ENCODE measurements at regions not wholly inside any gene's neighbourhood (a gene's known extent, or its start where the extent isn't known, plus 50 kb on each side); places are given as distances from the start of the nearest gene placed in this dataset.

DNA sequence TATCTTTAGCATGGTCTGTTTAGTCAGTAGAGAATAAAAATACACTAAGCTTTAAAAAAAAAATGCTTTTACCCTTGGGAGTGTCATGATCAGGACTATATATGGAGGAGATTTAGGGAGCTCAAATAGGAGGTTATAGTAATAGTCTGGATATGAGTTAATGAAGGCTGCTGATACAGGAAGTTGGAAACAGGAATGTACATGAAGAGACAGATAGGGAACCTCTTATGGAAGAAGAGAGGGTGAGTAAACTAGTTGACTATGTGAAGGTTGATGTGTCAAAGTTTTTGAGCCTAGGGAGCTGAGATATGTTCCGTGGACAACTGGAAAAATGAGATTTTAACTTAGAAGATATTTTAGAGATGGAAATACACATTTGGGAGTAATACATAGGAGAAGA lies 472.0 kb upstream of the FZD8 start:
- DNase-seq (ENCODE audit: low spot score): no peak

DNA sequence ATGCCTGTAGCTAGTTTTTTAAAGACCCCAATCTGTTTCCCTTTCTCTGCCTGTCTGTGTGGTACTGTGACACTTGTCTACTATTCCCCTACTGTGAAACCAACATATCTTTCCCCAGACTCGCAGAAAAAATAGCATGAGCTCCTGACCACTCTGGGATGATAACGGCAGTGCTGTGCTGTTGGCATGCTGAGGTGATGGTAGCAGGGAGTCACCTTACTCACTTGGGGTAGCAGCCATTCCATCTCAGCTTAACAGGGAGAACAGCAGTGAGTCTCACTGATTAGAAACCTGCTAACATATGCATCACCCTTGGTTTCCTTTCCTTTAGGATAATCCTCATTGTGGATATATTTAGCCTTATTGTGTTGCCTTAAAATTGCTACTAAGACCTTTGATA lies 469.6 kb upstream of the FZD8 start:
- no peak for DNase-seq (ENCODE audit: low spot score)

DNA sequence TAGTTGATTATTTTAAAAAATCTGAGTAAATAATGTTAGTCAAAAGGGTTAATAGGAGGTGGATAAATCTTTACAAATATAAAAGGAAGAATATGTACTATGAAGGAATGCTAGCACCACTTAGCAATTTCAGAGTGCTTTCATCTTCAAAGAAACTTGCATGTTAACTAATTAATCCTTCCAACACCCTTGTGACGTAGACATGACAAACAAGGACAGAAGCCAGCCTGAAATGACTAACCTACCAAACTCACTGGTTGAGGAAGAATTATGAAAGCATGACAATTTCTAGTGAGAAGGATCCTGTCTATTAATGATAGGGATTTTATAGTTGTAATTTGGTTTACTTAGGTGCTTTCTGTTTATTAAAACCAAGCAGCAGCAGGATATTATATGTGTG lies 468.0 kb upstream of the FZD8 start:
- no peak for DNase-seq (ENCODE audit: low spot score)

DNA sequence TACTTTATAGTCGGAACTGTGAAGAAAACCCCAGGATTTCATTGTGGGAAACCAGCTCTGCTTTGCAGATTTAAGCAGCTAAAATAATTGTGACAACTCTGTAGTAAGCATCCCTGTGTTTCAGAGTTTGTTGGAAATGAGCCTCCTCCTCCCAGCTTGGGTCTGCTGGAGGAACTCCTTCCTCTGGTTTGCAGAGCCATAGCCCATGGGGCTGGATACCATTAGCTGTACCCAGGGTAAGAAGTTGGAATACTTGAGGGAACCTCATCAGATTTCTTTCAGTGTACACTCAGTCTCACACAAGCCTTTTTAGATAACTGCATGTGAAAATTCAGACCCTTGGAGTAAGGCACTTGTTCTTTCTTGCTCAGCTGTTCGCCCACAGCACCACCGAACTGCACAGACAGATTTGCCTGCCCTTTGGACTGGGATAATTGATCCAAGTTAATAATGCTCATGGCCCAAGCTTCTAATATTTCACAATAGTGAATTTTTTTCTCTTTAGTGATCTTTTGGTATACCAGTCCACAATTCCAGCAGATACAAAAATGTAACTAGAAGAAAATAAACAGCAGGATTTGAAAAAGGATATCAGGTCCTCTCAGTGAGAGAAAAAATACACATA lies 467.4 kb upstream of the FZD8 start:
- no peak for DNase-seq (ENCODE audit: low spot score)

DNA sequence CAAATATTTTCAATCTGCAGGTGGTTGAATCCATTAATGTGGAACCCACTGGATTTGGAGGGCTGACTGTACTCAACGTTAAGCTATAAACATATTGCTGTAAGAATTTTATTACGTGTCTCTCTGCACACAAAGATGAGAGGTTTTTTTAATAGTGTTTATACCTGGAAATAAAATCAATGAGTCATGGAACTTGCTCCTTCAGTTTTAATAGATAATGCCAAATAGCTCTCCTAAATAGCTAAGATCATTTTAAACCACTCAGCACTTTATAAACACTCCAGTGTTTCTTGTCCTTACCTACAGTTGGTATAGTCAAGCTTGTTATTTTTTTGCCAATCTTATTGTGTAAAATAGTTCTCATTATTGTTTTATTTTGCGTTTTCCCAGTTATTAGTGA lies 455.6 kb upstream of the FZD8 start:
- no peak for DNase-seq (ENCODE audit: low spot score)

- DNase-seq (ENCODE audit: low spot score): no peak
Measured at GRCh38 chr10:36096576-36096975, 454.5 kb upstream of the FZD8 start.

DNA sequence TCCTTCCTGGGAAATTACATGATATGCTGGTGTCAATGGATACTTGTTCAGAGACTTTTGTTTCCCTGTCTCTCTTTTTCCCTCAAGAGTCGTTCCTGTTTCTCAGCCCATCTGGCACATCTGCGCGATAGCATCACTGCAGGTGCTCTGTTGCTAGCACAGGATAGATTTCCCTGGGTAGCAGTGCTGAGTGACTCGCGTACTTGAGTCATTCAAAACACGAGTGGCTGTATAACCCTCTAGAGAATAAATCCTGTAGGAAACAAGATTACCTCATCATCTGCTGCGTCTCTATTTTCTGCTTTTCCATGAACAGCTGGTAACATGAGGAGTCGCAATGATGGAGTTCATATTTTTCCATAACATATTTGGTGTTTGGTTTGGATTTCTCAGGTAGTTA lies 452.0 kb upstream of the FZD8 start:
- no peak for DNase-seq (ENCODE audit: low spot score)

- DNase-seq (ENCODE audit: low spot score): no peak
Measured at GRCh38 chr10:36092116-36092515, 450.0 kb upstream of the FZD8 start.

GRCh38 chr10:36091007-36091406 lies 448.9 kb upstream of the FZD8 start:
- no peak for DNase-seq (ENCODE audit: low spot score)

DNA sequence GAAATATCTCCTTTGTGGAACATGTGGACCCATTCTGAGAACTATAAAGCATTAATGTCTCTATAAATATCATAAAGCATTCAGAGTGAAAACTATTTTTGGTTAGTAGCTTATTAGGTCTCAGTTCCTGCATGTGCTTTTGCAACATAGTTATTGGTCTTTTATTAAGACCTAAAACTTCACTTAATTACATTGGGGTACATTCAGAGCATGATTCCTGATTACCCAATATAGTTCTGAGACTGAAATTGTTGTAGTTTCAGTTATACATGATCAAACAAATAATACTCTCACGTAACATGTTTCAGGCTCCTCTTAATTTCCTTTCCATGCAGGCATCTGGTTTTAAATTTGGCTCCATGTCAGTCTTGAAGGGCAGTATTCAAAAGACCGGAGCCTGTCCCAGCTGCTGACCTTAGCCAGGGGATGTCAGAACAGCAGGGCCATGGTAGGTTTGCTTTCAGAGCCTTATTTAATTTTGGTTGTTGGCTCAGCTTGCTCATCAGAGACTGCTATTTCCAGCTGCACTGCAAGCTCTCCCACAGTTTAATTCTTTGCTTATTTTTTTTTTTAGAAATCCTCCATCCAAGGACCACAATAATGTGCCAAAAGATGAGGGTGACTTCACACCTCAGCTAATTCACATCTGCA lies 447.8 kb upstream of the FZD8 start:
- no peak for DNase-seq (ENCODE audit: low spot score)

- no peak for DNase-seq (ENCODE audit: low spot score)
Measured at GRCh38 chr10:36087006-36088005, 445.2 kb upstream of the FZD8 start.

DNA sequence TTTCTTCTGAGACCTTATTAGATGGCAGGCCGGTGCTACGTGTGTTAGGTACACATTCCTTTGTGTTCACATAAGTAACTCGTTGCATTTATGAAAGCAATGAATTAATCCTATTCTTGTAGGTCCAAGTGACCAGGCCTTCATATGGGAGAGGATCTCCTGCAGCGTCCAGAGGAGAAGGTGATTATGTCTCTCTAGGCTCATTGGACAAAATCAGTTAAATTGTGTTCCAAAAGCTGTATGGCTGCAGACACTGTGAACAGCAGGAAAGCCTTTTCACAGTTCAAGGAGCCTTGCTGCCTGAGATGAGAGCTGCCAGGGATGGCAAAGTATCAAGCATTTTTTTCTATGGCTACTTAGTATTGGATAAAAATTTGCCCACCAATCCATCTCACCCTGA lies 433.1 kb upstream of the FZD8 start:
- DNase-seq (ENCODE audit: low spot score): no peak

GRCh38 chr10:36073796-36074345 lies 431.8 kb upstream of the FZD8 start:
- DNase-seq (ENCODE audit: low spot score): no peak

GRCh38 chr10:36068542-36068941 lies 426.4 kb upstream of the FZD8 start:
- DNase-seq (ENCODE audit: low spot score): no peak

DNA sequence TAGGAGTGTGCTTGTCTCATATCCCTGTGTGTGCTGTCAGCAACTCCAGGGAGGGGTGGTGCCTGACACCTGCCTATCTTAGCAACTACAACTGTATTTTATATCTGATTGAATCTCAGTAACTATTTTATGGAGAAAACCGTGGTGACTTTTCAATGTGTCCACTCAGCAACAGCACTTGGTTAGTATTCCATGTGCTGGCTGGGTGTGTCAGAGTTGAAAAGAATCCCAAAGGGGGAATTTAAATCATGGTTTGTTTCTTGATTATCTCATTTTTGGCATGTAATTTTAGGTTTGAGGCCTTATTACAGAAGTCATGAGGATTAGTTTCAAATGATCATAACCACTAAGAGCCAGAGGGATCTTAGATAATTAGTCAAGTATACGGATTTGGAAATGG lies 425.7 kb upstream of the FZD8 start:
- no peak for DNase-seq (ENCODE audit: low spot score)

DNA sequence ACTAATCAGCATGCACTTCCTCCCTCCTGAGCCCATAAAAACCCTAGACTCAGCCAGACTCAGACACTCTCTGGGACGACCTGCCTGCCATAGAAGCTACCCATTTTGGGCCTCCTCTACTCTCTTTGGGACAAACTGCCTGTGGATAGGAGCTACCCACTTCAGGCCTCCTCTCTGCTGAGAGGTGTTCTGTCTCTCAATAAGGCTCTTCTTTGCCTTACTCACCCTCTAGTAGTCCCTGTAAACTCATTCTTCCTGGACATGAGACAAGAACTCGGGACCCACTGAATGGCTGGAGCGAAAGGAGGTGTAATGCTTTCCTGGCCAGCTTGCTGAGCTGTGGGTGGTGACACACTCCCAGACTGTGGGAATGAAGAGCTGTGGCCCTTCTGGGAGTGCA lies 424.8 kb upstream of the FZD8 start:
- DNase-seq (ENCODE audit: low spot score): no peak

- no peak for DNase-seq (ENCODE audit: low spot score)
Measured at GRCh38 chr10:36066102-36066501, 424.0 kb upstream of the FZD8 start.

DNA sequence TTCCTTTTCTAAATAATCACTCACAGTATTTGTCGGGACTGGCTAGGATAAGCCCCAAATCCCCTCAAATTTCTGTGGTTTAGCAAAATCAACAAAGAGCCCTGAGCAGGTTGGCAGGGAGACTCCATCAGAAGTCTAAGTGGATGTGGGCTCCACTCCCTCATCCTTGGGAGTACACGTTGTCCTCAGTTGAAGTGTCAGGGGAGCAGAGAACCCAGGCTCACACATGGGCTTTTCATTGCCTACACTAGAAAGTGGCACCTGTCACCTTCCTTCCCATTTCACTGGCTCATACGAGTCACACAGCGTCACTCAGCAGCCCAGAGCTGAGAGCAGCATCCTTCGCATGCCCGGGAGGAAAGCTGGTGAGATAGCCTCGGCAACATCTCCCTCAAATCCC lies 421.3 kb upstream of the FZD8 start:
- DNase-seq (ENCODE audit: low spot score): no peak

DNA sequence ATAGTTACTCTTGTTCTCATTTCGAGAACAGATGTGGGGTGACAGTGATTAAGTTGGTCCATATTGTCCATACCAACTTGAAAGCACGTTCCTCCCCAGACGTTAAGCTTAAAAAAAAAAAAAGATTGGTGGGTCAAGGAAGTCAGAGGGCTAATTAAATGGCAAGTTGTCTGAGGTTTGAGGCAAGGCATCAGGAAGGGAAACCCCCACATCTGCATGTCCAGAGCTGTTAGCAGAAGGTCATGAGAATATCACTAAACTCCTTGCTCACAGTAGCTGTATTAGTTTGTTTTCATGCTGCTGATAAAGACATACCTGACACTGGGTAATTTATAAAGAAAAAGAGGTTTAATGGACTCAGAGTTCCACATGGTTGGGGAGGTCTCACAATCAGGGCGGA lies 415.6 kb upstream of the FZD8 start:
- no peak for DNase-seq (ENCODE audit: low spot score)

- no peak for DNase-seq (ENCODE audit: low spot score)
Measured at GRCh38 chr10:36057180-36057579, 415.1 kb upstream of the FZD8 start.

DNA sequence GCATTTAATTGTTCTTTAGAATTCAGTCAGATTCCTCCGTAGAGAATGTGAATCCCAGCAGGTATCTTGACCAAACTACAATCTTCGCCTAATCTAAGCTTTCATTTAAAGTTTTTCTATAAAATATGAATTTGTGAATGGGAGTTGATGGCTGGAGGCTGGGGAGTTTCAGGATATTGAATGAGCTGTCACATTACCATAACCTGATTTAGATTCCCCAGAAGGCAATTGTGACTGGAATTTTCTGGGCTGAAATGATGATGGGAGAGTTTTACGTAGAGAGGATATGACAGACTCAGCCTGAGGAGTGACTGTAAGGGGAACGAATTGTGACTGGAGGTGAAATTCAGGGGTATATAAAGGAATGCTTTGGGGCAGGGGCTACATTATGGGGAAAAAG lies 411.7 kb upstream of the FZD8 start:
- DNase-seq (ENCODE audit: low spot score): no peak

DNA sequence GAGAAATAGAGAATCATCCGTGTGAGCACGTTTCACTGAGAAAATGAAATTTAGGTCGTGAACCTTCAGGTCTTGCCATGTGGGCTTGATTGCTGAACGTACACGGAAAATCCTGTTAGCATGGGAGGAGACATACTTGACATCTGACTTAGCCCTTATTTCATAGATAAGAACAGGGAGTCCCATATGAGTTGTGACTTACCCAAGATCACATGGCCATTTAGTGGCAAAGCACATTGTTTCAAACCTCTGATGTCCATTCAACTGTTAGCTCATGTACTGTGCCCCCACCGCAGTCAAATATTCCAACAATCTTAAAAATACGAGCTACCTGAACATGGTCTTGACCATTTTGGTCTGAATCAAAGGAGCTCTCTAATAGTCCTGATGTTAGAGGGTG lies 411.2 kb upstream of the FZD8 start:
- DNase-seq (ENCODE audit: low spot score): no peak

DNA sequence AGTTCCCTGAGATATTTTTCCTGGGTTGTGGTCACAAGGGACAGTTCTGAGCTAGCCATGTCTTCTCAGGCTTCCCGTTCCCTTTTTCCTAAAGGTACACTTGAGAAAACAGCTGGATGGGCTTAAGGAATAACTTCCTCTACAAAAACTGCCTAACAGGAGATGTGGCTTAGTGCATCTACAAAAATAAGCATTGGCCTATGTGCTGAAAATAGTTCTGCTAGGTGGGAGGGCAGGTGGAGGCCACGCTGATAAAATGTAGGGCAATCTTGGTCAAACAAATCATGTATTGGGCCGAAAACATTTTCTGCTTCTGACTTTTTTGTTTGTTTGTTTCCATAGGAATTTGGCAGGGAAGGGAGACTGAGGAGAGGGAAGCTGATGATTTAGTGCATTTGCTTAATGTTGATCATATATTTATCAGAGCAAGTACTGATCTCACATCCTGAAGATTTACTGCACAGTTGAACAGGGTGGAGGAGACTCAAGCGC lies 409.4 kb upstream of the FZD8 start:
- DNase-seq (ENCODE audit: low spot score): no peak

All from hematopoietic multipotent progenitor cell treated with erythropoietin and hydrocortisone succinate and interleukin-3 and kit ligand, for 15 days (in vitro differentiated cells).